GM23338 (cell line): ENCODE measurements at regions not wholly inside any gene's neighbourhood (a gene's known extent, or its start where the extent isn't known, plus 50 kb on each side); places are given as distances from the start of the nearest gene placed in this dataset.

ENCODE experiments used
- ATAC-seq: fragments of 200-7000 bp; cut with Tn5 transposase; 3 replicates; pipeline ENCODE4 v1.9.1; 2020
- DNase-seq: peaks from one replicate; pipeline ENCODE4 v3.0.0-alpha.2; 2015; ENCODE audit warnings: low spot score
- H2AFZ ChIP-seq: fragments of 200-600 bp; sonication (generic); 2 replicates; pipeline ENCODE4 v1.8.0; 2016; ENCODE audit warnings: antibody characterized with exemption, mild to moderate bottlenecking, moderate library complexity
- H3F3A ChIP-seq: fragments of 200-600 bp; sonication (generic); replicated peaks from 2 replicates; pipeline ENCODE4 v1.8.0; 2017; ENCODE audit warnings: antibody characterized with exemption, mixed run types, low read depth
- H3K27ac ChIP-seq: fragments of 200-600 bp; sonication (generic); 2 replicates; pipeline ENCODE4 v1.6.1; 2016; ENCODE audit warnings: low read depth
- H3K27me3 ChIP-seq: fragments of 200-600 bp; sonication (generic); 2 replicates; pipeline ENCODE4 v1.8.0; 2016; ENCODE audit warnings: mild to moderate bottlenecking, mixed run types, moderate library complexity; ENCODE audit not compliant: insufficient read depth
- H3K36me3 ChIP-seq: fragments of 200-600 bp; sonication (generic); 2 replicates; pipeline ENCODE4 v1.8.0; 2016; ENCODE audit warnings: mild to moderate bottlenecking; ENCODE audit not compliant: insufficient read depth
- H3K4me1 ChIP-seq: fragments of 200-600 bp; sonication (generic); 2 replicates; pipeline ENCODE4 v1.8.0; 2016; ENCODE audit warnings: mild to moderate bottlenecking, moderate library complexity; ENCODE audit not compliant: insufficient read depth
- H3K4me2 ChIP-seq: fragments of 200-600 bp; sonication (generic); 2 replicates; pipeline ENCODE4 v1.7.1; 2017; ENCODE audit warnings: mixed run types
- H3K4me3 ChIP-seq: fragments of 200-600 bp; sonication (generic); 2 replicates; pipeline ENCODE4 v1.6.1; 2016; ENCODE audit warnings: mixed run types
- H3K79me2 ChIP-seq: fragments of 200-600 bp; sonication (generic); replicated peaks from 2 replicates; pipeline ENCODE4 v1.8.0; 2017; ENCODE audit warnings: mild to moderate bottlenecking; ENCODE audit not compliant: insufficient read depth
- H3K9me2 ChIP-seq: fragments of 200-600 bp; sonication (generic); 2 replicates; pipeline ENCODE4 v1.8.0; 2017; ENCODE audit not compliant: insufficient read depth
- H4K20me1 ChIP-seq: fragments of 200-600 bp; sonication (generic); replicated peaks from 2 replicates; pipeline ENCODE4 v1.8.0; 2017; ENCODE audit warnings: mild to moderate bottlenecking; ENCODE audit not compliant: insufficient read depth
- H3K27ac Mint-ChIP-seq: 2 replicates; pipeline ENCODE4 v1.8.0; 2020; ENCODE audit warnings: inconsistent platforms, mild to moderate bottlenecking, moderate library complexity, mixed read lengths
- H3K27me3 Mint-ChIP-seq: 3 replicates; pipeline ENCODE4 v1.8.0; 2022; ENCODE audit warnings: low read depth, mild to moderate bottlenecking, moderate library complexity, mixed read lengths, inconsistent platforms; ENCODE audit not compliant: insufficient read depth, poor library complexity
- H3K36me3 Mint-ChIP-seq: 3 replicates; pipeline ENCODE4 v1.8.0; 2021; ENCODE audit warnings: low read depth, mild to moderate bottlenecking, inconsistent platforms, moderate library complexity, mixed read lengths
- H3K4me1 Mint-ChIP-seq: 3 replicates; pipeline ENCODE4 v1.8.0; 2020; ENCODE audit warnings: mild to moderate bottlenecking, inconsistent platforms, mixed read lengths
- H3K4me3 Mint-ChIP-seq: 3 replicates; pipeline ENCODE4 v1.8.0; 2021; ENCODE audit warnings: moderate library complexity, mild to moderate bottlenecking, inconsistent platforms, mixed read lengths
- H3K9me3 Mint-ChIP-seq: 3 replicates; pipeline ENCODE4 v1.8.0; 2020; ENCODE audit warnings: moderate library complexity, mild to moderate bottlenecking, inconsistent platforms, mixed read lengths
- CREB1 ChIP-seq: fragments of 250-450 bp; sonication (Bioruptor Pico); IDR thresholded peaks from 2 replicates; pipeline ENCODE4 v1.5.0; 2020; ENCODE audit warnings: low read depth, mild to moderate bottlenecking, moderate library complexity
- CTCF ChIP-seq, 2 experiments: fragments of 200-600 bp in 1 of 2; sonication (generic) in 1 of 2; conservative IDR thresholded peaks; 2 replicates each; pipeline versions ENCODE4 v1.5.1 to v1.6.1; 2016 to 2017; ENCODE audit warnings: antibody characterized with exemption in 2 of 2, low read depth in 2 of 2, mild to moderate bottlenecking in 2 of 2, moderate library complexity in 1 of 2
- ETS1 ChIP-seq: IDR thresholded peaks from 2 replicates; pipeline ENCODE4 v1.6.1; 2016; ENCODE audit warnings: antibody characterized with exemption
- EZH2 ChIP-seq: fragments of 200-600 bp; sonication (generic); IDR thresholded peaks from one replicate; pipeline ENCODE4 v1.8.0; 2017; ENCODE audit warnings: antibody characterized with exemption, mild to moderate bottlenecking, low read depth; ENCODE audit not compliant: unreplicated experiment
- EZH2phosphoT487 ChIP-seq: fragments of 200-600 bp; sonication (generic); IDR thresholded peaks from one replicate; pipeline ENCODE4 v1.8.1; 2018; ENCODE audit warnings: antibody characterized with exemption; ENCODE audit not compliant: unreplicated experiment
- JUNB ChIP-seq: IDR thresholded peaks from one replicate; pipeline ENCODE4 v1.6.1; 2016; ENCODE audit warnings: antibody characterized with exemption; ENCODE audit not compliant: unreplicated experiment
- NANOG ChIP-seq: IDR thresholded peaks from 2 replicates; pipeline ENCODE4 v1.6.1; 2016; ENCODE audit warnings: antibody characterized with exemption, borderline replicate concordance
- POLR2AphosphoS5 ChIP-seq: IDR thresholded peaks from 2 replicates; pipeline ENCODE4 v1.6.1; 2016; ENCODE audit warnings: antibody characterized with exemption, low read depth
- REST ChIP-seq: IDR thresholded peaks from one replicate; pipeline ENCODE4 v1.6.1; 2018; ENCODE audit warnings: antibody characterized with exemption; ENCODE audit not compliant: unreplicated experiment
- STAT1 ChIP-seq: IDR thresholded peaks from one replicate; pipeline ENCODE4 v1.6.1; 2016; ENCODE audit warnings: antibody characterized with exemption; ENCODE audit not compliant: unreplicated experiment
- ZNF114 ChIP-seq: fragments of 250-450 bp; sonication (Bioruptor Pico); IDR thresholded peaks from 2 replicates; pipeline ENCODE4 v1.5.0; 2020; ENCODE audit warnings: mild to moderate bottlenecking, moderate library complexity
- ZNF331 ChIP-seq: fragments of 250-450 bp; sonication (Bioruptor Pico); IDR thresholded peaks from 2 replicates; pipeline ENCODE4 v1.5.0; 2020; ENCODE audit warnings: low read depth, mild to moderate bottlenecking, moderate library complexity
- ZNF462 ChIP-seq: fragments of 250-450 bp; sonication (Bioruptor Pico); IDR thresholded peaks from 2 replicates; pipeline ENCODE4 v1.5.0; 2020; ENCODE audit warnings: mild to moderate bottlenecking, moderate library complexity

- Histone ChIP-seq H3K4me2 (no peak overlapping the region), H3K27me3 (no peaks in the 10 kb centered on the region), H4K20me1 (no peaks in the 10 kb centered on the region), H3K79me2 (no peaks in the 10 kb centered on the region), H2AFZ (no peak overlapping the region), H3F3A (no peaks in the 10 kb centered on the region), H3K27ac (no peak overlapping the region), H3K36me3 (no peaks in the 10 kb centered on the region), H3K4me1 (no peaks in the 10 kb centered on the region), H3K9me2 (peaks cover 4% of the 10 kb centered on the region; the same call in 1 of the 2 replicates), H3K4me3 (no peak overlapping the region)
- peaks cover 1% of the 10 kb centered on the region for H3K27me3 Mint-ChIP-seq
- no peak for ATAC-seq
- peaks cover 6% of the 10 kb centered on the region; the same call in 2 of the 3 replicates for H3K4me1 Mint-ChIP-seq
- H3K27ac Mint-ChIP-seq: no peak overlapping the region
- TF ChIP-seq CTCF (conservative IDR thresholded peaks at IDR 0.05; ENCODE audit: low read depth in 2 of 2): no peak
- TF ChIP-seq JUNB: no peak
- no peak for TF ChIP-seq CREB1
- no peak for TF ChIP-seq REST
- TF ChIP-seq EZH2phosphoT487: no peak
- no peak for TF ChIP-seq EZH2
- no peak for TF ChIP-seq ETS1
- no peak for TF ChIP-seq ZNF462 (CRISPR knock-in tag)
- no peak for TF ChIP-seq ZNF114
- TF ChIP-seq NANOG: no peak
- TF ChIP-seq POLR2AphosphoS5: no peak
- no peak for TF ChIP-seq ZNF331 (CRISPR knock-in tag)
- no peak for TF ChIP-seq STAT1
- no peak overlapping the region for H3K4me3 Mint-ChIP-seq
- H3K36me3 Mint-ChIP-seq: peaks cover 8% of the 10 kb centered on the region
- DNase-seq: no peak
- peaks cover 6% of the 10 kb centered on the region; the same call in 2 of the 3 replicates for H3K9me3 Mint-ChIP-seq
Observed at GRCh38 chr3:76487446-76487845, 552.5 kb upstream of the ROBO2 start.
